ENCODE measurements at regions not wholly inside any gene's neighbourhood (a gene's known extent, or its start where the extent isn't known, plus 50 kb on each side); places are given as distances from the start of the nearest gene placed in this dataset.

- TF ChIP-seq CTCF (conservative IDR thresholded peaks at IDR 0.05; ENCODE audit: low read depth, low read length) (no peak), EZH2 (IDR thresholded peaks at IDR 0.05; ENCODE audit: borderline replicate concordance, low read depth, low read length, poor library complexity, severe bottlenecking) (no peak)
Measured at GRCh38 chr7:34407586-34407985, 250.4 kb upstream of the NPSR1 start.

All from A673 (cell line).